GM18511 (cell line): ENCODE measurements at regions not wholly inside any gene's neighbourhood (a gene's known extent, or its start where the extent isn't known, plus 50 kb on each side); places are given as distances from the start of the nearest gene placed in this dataset.

Experiments used
- ATAC-seq: cut with Tn5 transposase; IDR thresholded peaks from one replicate; pipeline ENCODE4 v1.9.1; 2021; ENCODE audit warnings: mild to moderate bottlenecking, moderate library complexity; ENCODE audit not compliant: unreplicated experiment

- ATAC-seq, result no peak
These were observed 638.2 kb upstream of the IGFBP3 start for GRCh38 chr7:46559194-46559832.

- ATAC-seq, result no peak
These were observed 637.6 kb upstream of the IGFBP3 start for GRCh38 chr7:46558482-46559193.

- no peak for ATAC-seq
These were observed 636.7 kb upstream of the IGFBP3 start for GRCh38 chr7:46557781-46558180.

- ATAC-seq, result no peak
These were observed 636.2 kb upstream of the IGFBP3 start for GRCh38 chr7:46557295-46557711.

GRCh38 chr7:46554688-46555422 is 633.8 kb upstream of the IGFBP3 start:
- no peak for ATAC-seq

- no peak for ATAC-seq
These were observed 630.5 kb upstream of the IGFBP3 start for GRCh38 chr7:46551603-46552002.

GRCh38 chr7:46550864-46551263 is 629.8 kb upstream of the IGFBP3 start:
- ATAC-seq, result no peak

- ATAC-seq, result no peak
These were observed 629.0 kb upstream of the IGFBP3 start for GRCh38 chr7:46549892-46550639.

GRCh38 chr7:46549347-46549746 is 628.3 kb upstream of the IGFBP3 start:
- no peak for ATAC-seq

- ATAC-seq, result no peak
These were observed 626.0 kb upstream of the IGFBP3 start for GRCh38 chr7:46547044-46547443.

GRCh38 chr7:46545790-46546189 is 624.7 kb upstream of the IGFBP3 start:
- no peak for ATAC-seq

- ATAC-seq, result no peak
These were observed 623.4 kb upstream of the IGFBP3 start for GRCh38 chr7:46544396-46545008.

- ATAC-seq, result no peak
These were observed 621.0 kb upstream of the IGFBP3 start for GRCh38 chr7:46542076-46542475.

- ATAC-seq, result no peak
These were observed 618.9 kb upstream of the IGFBP3 start for GRCh38 chr7:46539892-46540483.

- ATAC-seq, result no peak
These were observed 616.3 kb upstream of the IGFBP3 start for GRCh38 chr7:46537191-46537905.

- no peak for ATAC-seq
These were observed 613.9 kb upstream of the IGFBP3 start for GRCh38 chr7:46534664-46535588.

- ATAC-seq, result no peak
These were observed 612.9 kb upstream of the IGFBP3 start for GRCh38 chr7:46533946-46534345.

- no peak for ATAC-seq
These were observed 611.5 kb upstream of the IGFBP3 start for GRCh38 chr7:46532571-46532970.
